Hematopoietic multipotent progenitor cell treated with erythropoietin and hydrocortisone succinate and interleukin-3 and kit ligand, for 4 days (in vitro differentiated cells): ENCODE measurements at regions not wholly inside any gene's neighbourhood (a gene's known extent, or its start where the extent isn't known, plus 50 kb on each side); places are given as distances from the start of the nearest gene placed in this dataset.
"Not testable (repeated sequence)": the region's sequence is repeated elsewhere in the genome, so short reads cannot be mapped to it uniquely, and the experiment has no call there.

Source experiments
- DNase-seq: peaks from one replicate; pipeline ENCODE4 v3.0.0-alpha.2; 2015

DNA sequence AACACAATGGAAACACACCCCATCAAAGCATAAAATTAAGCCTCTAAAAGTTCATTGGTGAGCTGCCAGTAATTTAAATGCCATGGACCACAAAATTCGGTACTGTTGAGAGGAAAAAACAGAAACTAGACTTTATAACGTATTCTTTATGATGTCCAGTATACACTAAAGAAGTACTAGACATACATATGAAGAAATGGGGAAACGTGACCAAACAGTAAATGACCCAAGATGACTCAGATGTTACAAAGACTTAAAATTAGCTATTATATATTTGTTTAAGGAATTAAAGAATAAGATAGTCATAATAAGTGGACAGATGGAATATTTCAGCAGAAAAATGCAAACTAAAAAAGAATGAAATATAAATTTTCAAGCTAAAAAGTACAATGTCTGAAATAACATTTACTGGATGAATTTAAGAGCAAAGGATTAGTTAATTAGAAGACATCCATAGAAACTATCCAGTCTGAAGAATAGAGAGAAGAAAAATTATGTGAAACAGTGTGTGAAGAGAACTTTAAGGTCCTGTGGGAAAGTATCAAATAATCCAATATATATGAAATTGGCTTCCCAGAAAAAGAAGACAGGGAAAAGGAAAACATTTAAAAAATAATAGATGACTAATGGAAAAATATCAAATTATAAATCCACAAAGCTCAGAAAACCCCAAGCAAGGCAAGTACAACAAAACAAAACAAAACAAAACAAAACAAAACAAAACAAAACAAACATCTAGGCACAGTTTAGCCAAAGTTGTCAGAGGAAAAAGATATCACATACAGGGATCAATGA lies 69.4 kb downstream of the SAMD9 start:
- no peak for DNase-seq

DNA sequence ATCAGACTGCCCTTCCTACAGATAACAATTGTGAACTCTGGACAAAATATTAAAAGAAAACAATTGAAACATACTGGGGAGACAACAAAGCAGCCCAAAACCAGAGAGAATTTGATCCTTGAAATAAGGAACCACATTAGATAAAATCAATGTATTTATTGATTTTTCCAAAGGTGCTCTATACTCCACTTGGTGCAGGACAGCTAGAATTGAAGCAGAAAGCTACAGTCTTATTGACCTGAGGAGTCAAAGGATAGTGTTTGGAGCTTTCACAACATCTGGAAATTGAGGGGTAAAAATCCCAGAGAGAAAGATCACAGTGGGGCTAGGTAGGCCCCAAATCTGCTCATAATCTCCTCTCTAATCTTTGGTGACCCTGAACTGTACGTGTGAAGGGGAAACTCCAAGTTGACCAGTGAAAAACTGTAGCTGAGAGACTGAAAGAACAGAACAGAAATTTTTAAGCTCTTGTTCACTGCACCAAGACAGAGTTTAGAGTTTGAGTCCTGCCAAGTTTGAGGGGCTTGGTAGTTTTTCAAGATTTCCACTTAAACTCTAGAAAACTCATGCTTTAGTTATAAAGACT lies 70.2 kb downstream of the SAMD9 start:
- no peak for DNase-seq

DNA sequence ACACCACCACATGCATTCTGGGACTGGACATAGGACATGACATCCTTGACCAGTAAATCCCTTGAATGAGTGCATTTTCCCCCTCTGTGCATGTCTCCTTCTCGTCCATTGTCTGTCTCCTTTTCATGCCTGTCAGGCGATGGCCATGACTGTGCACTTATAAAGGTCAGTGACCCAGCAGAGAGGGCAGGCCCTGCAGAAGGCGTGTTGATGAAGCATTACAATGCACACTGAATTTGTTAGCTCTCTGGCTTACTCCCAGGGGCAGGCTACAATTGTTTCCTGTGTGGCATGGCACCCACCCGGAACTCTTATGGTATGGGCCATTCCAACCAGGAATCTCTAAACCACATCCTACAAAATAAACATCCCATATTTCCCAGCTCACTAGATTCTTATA lies 71.1 kb downstream of the SAMD9 start:
- no peak for DNase-seq

DNA sequence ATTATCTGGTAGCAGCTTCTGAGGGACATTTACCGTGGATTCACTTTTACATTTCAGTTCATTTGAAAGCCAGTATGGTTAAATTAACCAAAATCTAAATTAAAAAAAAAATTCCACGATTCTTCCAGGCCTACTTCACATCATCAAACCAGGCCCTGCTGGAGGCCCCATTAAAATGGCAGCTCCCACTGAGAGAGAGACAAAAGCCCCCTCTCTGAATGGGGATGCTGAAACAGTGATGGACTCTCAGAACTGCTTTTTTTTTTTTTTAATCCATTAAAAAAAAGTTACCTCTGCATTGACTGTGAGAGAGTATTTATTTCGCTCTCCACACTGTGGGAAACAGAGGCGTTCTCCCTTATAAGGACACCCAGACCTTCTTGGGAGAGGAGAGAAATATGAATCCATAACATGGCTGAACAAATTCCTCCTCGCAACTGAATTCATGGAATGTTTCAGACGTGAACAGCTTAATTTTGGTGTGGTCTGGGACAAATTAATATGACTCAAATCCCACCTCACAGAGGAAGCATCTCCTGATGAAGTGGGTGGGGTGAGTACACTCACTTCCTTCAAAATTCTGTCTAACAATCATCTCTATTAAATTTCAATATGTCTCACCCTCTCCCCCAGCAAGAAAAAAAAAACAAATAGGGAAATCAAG lies 73.5 kb downstream of the SAMD9 start:
- no peak for DNase-seq

DNA sequence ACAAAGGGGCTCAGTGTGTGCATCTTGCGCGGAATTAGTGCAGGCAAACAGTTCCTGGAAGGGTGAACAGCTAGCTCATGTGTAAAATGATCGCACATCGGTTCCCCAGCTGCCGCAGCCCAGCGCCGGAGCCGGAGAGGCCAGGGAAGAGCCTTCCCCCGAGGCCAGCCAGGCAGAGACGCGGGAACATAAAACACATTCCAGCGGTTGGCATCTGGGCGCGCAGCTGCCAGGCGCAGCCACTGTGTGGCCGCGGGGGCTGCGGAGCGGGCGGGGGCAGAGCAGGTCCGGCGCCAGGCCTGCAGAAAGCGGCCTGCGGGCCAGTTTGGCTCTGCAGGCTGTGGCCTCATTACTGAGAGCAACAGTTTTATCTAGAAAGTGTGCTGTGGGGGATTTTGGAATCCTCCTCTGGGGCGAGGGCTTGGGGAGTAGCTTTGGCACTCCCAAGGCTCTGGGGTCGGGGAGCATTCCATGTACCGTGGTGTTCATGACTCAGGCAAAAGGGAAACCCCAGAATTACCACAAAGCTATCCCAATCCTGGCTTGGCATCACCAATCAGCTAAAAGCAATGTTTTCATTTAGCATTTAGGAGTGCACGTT lies 74.3 kb downstream of the SAMD9 start:
- peak; percentile 51 for DNase-seq

DNA sequence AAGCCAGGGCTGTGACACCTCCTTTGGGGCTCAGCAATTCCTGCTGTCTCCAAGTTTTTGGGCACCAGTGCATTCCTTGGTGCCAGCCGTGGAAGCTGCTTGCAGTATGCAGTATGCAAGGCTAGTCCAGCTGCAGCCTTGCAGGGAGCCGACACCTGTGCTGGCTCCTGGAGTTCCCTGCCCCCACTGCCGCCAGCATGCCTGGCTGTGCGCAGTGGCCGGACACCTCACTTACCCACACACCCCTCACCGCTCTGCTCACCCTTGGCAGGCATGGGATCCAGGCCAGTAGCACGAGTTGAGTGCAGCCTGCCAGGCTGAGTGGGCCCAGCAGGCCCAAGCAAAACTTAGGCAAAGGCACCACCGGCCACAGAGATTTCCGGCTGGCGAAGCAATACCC lies 77.4 kb downstream of the SAMD9 start:
- no peak for DNase-seq

DNA sequence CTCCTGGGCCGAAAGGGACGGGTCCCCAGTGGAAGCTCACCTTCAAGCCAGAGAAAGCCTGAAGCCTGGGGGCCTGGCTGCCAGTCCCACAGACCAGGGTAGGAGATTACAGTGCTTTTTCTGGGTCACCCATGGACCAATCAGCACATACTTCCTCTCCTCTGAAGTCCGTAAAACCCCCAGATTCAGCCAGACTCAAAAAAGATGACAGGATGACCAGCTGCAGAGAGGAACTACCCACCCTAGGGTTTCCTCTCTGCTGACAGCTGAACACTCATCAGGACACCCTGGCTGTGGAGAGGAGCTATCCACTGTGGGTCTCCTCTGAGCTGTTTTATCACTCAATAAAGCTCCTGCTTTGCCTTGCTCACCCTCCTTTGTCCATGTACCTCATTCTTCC lies 78.0 kb downstream of the SAMD9 start:
- peak; percentile 24 for DNase-seq

DNA sequence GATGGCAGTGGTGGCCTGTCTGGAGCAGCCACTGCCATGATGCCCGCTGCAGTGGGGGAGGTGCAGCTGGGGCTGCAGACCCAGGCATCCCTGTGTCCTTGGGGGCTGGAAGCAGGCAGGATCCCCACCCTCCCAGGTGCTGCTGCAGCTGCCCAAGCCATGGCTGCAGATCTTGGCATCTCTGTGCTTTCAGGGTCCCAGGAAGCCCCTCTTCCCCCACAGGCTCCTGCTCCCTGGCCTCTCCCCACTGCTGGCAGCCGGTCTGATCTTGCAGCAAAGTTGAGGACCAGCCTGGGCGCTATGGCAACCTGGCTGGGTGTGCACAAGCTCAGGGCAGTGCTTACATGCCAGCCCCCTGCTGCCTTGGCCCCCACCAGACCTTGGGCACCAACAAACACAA lies 78.5 kb downstream of the SAMD9 start:
- DNase-seq, result no peak

DNA sequence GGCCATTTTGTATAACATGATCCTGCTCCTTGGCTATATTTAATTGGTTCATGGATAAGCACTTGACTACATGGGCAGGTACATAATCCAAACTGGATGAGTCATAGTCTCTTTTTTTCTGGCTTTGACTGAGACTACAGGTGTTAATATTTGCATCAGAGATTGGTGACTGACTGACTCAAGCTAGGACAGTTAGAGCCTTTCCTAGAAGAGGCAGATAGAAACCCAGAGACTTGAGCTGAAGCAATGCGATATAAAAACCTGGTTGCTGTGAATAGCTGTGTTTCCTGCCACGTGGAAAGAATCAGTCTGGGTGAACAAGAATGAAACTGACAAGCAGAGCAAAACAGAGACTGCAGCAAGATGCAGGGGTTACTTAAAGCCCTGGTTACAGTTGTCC lies 81.0 kb downstream of the SAMD9 start:
- no peak for DNase-seq

DNA sequence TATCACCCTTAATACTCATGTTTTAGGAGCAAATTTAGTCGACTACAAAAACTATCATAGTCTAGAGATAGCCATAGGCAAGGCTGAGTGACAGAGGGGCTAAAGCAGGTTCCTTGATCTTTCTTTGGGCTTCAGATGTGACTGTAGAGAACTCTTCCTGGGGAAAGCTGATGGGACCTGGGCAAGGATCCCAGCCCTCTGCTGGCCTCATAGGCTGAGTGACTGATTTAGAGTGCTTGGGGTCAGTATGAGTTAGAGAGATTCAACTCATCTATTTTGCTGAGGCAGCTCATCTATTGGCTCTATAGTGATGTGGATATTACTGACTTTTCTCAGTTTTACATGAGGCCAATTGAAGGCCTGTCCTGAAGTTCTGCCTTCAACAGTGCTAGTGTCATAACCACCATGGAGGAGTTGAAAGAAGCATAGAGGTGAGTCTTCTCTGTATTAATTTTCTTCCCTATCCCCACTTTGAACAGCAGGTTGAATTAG lies 81.6 kb downstream of the SAMD9 start:
- DNase-seq, result no peak

DNA sequence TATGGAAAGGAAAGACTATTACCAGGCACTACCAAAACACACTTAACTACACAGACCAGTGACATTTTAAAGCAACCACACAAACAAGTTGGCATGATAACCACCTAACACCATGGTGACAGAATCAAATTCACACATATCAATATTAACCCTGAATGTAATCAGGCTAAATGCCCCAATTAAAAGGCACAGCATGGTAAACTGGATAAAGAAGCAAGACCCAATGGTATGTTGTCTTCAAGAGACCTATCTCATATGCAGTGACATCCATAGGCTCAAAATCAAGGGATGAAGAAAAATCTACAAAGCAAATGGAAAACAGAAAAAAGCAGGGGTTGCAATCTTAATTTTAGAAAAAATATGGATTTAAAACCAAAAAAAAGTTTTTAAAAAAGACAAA lies 86.0 kb downstream of the SAMD9 start:
- DNase-seq, result no peak

DNA sequence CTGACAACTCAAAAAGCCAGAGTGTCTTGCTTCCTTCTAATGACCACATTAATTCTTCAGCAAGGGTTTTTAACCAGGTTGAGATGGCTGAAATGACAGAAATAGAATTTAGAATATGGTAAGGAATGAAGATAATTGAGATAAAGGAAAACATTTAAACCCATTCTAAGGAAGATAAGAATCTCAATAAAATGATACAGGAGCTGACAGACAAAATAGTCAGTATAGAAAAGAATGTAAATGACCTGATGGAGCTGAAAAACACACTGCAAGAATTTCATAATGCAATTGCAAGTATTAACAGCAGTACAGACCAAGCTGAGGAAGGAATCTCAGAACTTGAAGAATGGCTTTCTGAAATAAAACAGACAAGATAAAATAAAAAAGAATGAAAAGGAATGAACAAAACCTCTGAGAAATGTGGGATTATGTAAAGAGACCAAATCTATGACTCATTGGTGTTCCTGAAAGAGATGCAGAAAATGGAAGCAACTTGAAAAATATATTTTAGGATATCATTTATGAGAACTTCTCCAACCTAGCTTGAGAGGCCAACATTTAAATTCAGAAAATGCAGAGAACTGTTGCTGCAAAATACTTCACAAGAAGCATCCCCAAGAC lies 87.1 kb downstream of the SAMD9 start:
- DNase-seq, result no peak

DNA sequence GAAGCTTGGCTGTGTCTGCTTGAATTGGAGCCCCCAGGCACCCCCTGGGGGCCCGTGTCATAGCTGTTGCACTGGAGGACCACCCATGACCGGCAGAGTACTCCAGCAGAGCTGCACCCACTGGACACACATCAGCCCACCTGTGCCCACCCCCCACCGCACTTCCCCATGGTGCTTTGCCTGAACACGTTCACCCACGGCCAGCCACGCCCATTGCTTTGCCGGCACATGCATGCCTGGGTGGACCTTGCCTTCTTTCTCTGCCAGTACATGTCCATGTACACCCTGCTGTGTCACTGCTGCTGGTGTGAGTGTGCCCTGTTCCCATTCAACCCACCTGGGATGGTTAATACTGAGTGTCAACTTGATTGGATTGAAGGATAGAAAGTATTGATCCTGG lies 88.7 kb downstream of the SAMD9 start:
- DNase-seq, result no peak

DNA sequence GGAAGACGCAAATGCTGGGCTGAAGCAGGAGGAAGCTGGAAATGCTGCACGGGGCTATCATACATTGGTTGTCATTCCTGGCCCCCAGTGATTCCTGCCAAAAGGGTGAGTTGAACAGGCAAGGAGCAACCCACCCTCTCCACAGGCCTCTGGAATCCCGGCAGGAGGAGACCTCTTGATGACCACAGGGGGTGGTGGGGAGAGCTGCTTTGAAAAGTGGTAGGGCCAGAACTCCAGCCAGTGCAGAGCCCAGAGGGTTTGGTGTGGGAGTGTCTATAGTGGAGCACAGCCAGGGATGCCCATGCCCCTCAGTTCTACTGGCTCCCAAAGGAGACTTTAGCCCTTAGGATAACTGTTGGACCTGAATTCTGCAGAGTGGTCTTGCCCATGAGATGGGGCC lies 89.2 kb downstream of the SAMD9 start:
- DNase-seq, result no peak

DNA sequence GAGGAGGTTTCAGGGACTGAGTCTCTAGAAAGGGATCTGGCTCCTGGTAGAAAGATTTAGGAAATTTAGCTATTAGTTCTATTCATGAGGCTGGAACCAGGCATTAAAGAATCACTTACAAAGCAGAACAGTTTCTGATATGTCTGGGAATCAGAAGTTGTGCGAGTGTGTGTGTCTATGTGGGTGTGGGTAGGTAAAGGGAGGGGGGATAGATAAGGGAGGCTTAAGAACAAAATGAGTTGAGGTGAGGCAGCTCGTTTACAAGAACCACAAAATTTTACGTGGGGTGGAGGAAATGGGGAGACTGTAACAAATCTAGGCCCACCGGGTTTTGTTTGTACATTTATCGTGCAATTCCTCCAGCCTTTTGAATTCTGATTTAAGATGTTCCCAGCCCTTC lies 90.7 kb downstream of the SAMD9 start:
- DNase-seq, result no peak

DNA sequence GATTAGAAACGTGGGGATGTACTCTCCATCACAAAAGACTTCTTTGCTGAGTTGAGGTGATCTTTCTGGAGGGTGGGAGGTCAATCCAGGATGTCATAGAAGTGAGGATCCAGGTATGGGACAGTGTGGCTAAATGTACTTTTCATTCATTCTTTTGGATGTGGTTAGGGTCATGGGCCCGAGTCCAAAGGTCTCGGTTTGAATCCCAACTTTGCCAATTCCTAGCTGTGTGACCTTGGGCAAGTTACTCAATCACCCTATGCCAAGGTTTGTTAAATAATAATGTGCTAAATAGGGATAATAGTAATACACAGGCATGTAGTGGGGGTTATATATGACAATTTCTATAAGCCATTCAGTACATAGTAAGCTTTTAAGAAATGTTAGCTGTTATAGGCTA lies 91.4 kb downstream of the SAMD9 start:
- DNase-seq, result no peak

DNA sequence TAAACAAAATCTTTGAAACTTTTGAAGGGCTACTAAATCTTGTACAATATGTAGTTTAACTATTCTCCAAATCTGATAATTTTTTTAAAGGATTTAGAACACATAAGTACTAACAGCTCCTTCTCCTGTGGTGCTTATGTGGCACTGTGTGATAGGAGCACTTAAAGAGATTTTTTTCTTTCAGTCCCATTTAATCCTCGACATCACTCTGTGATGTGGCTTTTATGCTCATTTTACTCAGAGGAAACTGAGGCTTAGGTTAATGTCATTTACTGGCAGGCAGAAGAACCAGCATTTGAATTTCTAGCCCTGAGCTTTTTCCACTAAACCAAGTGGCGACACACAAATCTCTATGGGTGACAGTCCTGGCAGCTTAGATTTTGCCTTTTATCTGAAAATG lies 92.4 kb downstream of the SAMD9 start:
- DNase-seq, result no peak

DNA sequence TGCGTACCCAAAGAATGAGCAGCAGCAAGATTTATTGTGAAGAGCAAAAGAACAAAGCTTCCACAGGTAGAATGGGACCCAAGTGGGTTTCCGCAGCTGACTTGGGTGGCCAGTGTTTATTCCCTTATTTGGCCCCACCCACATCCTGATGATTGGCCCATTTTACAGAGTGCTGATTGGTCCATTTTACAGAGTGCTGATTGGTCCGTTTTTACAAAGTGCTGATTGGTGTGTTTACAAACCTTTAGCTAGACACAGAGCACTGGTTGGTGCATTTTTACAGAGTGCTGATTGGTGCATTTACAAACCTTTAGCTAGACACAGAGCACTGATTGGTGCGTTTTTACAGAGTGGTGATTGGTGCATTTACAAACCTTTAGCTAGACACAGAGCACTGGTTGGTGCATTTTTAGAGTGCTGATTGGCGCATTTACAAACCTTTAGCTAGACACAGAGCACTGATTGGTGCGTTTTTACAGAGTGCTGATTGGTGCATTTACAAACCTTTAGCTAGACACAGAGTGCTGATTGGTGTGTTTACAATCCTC lies 94.8 kb downstream of the SAMD9 start:
- DNase-seq, result not testable (repeated sequence)

DNA sequence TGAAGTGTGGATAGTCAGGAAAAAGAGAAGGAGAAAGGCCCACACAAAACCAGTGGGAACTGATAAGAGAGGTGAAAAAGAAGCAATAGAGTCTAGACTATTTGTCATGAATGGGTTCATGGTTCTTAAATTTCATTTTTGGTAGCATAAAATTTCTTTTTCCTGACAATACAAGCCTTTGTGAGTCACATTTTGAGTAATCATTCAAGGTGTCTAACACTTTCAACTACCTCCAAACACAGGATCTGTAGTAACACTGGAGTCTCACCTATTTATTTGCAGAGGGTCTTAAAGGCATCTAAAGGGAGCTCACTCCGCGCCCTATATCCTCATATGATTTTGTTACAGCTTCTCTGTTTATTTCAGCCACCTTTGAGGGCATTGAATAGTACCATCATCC lies 96.0 kb downstream of the SAMD9 start:
- no peak for DNase-seq

DNA sequence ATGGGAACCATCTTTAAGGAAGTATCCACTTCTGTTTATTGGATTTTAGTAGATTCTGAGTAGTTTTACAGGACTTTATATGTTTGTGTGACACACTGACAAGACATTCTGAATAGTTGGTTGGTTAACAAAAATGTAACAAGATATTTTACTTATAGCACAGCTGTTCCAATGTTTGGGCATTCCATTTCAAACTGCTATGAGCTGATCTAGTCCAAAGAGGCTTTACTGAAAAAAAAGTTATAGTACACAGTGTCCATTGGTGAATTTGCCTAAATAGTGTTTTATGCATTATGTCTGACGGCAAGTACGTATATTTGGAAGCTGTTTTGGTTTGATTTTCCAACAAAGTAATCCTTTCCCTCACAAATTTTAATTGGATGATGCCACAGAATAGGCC lies 99.1 kb downstream of the SAMD9 start:
- DNase-seq, result no peak

DNA sequence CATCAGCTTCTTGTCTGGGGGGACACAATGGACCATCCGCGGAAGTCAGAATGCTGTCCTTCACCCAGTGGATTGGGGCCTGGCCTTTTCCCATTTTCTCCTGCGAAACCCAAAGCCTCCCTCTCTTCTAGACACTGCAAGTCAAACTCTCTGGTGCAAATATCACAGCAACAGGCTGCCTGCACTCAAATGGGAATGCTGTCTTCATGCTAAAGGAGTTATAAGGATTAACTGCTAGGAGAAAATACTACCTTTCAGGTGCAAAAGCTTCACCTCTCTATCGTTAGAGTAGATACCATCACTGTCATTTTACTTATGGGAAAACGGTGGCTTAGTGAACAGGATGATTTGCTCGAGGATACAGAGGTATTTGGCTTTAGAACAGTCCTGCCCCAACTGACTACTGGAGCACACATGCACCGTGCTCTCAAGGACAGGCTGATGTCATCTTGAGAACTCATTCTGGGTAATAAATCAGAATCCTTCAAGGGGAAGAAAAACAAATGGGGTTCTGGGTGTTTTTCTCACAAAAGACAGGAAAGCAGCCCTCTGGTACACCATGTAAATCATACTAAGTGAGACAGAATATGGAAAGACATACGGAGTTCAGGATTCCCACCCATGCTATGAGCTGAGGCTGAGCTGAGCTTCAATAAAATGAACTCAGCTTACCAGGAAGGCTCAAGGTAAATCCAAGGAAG lies 100.9 kb downstream of the SAMD9 start:
- no peak for DNase-seq

DNA sequence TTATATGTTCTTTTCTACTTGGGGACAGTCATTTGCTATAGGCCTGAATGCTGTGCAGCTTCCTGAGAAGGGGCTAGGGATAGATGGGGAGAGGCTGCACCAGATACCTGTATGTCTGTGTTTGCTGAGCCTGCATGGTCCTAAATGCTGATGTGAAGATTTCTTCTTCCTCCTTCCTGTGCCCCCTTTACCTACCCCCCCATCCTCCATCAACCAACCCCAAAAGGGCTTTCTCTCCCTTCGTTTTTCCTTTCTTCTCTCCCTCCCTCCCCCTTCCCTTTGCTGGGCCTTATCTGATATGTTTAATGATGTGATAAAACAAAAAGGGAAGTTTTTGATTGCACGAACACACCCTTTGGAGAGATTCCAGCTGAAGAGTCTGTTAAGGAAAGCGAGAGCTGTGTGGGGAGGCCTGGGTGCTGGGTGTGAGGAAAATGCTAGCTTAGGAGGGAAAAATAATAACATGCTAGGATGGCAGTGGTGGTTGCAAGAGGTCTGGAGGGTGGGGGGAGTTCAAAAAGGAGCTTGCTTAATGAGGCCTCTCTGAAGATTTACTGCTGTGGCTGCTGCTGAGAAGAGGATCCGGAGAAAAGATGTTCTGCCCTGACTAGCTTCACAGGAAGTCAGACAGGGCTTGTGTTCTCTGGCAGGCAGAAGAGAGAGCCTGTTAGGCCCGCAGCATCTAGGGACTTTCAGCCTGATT lies 101.8 kb downstream of the SAMD9 start:
- DNase-seq, result peak; percentile 81
